Stimulated activated CD4-positive, alpha-beta T cell treated with anti-CD3 and anti-CD28 coated beads, TNF-alpha, amount 100 ng/mL, for 4 hours (primary cell): ENCODE measurements at regions not wholly inside any gene's neighbourhood (a gene's known extent, or its start where the extent isn't known, plus 50 kb on each side); places are given as distances from the start of the nearest gene placed in this dataset.

Experiments
- DNase-seq, 3 experiments: peaks; one replicate each; pipeline ENCODE4 v3.0.0-alpha.2; 2020; ENCODE audit warnings: low read depth in 3 of 3

DNA sequence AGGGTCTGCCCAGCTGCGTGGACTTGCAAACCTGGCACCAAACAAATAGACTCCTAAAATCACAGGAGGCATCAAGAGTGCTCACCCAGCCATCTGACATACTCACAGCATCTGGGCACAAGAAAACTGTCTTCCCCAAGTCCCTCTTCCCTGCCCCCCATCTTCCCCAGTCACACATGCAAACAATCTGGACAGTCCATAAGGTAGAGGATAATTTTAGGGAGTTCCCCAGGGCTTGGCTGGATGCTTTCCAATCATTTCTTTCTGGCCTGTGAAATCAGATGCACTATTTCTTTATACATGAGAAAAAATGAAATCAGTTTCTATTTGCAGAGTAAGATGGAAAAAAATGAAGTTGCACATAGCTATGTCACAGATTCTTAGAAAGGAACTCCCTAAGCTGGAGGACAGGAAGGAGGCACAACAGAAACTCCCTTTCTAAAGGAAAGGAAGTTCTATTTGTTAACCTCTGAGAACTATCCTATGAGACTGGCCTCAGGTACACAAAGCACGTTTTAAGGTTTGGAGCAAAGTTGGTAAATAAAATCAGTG, 342.3 kb downstream of the HNRNPD start:
- DNase-seq, result no peak

GRCh38 chr4:82017680-82018079, 356.1 kb downstream of the HNRNPD start:
- no peak for DNase-seq

DNA sequence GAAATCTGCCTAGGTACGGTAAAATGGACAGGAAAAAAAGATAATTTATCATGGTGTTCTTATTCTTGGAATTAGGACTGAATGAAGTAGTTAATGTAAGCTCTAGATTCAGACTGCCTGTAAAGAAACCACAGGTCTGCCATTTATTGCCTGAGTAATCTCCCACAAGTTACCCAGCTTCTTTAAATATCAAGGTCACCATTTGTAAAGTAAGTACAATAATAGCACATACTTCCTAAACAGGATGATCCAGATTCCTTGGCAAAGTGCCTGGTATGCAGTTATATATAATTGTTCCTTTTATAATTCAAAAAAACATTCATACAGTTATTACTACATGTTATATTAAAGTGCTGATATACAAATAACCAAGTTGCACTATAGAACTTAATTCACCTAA, 368.6 kb downstream of the HNRNPD start:
- DNase-seq, result no peak

DNA sequence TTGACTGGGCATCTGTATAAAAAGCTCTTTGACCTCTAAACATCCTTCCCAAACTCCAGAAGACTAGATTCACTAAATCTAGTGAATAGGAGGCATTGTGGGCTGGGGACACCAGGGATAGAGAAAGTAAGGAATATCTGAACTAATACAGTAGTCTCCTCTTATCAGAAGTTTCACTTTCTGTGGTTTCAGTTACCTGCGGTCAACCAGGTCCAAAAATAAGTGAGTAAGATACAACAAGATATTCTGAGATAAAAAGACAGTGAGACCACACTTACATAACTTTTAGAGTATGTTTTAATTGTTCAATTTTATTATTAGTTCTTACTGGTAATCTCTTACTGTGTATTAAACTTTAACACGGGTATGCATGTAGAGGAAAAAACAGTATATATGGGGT, 376.5 kb downstream of the HNRNPD start:
- no peak for DNase-seq

GRCh38 chr4:81990898-81991297, 382.9 kb downstream of the HNRNPD start:
- no peak for DNase-seq

GRCh38 chr4:81990211-81990610, 383.6 kb downstream of the HNRNPD start:
- DNase-seq, result no peak

GRCh38 chr4:81989202-81989601, 384.6 kb downstream of the HNRNPD start:
- DNase-seq, result no peak

- DNase-seq, result no peak
Measured at GRCh38 chr4:81988178-81988577, 385.6 kb downstream of the HNRNPD start.

DNA sequence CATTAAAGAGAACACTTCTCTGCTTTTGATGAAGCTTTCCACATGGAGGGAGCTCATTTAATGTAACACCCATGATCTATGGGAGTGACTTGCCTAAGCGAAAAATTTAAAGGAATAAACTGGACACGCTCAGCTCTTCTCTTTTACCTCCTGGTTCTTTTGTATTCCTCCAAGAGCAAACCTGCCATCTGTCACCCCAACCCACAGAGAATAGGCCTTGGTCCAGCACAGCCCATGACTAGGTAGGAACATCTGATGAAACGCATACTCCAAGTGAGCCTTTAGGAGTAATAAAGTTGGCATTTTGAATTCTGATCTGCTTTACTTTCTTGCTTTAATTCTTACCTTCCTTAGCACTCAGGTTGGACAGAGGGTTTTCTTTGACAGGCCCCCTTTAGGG, 389.0 kb downstream of the HNRNPD start:
- no peak for DNase-seq

GRCh38 chr4:81982846-81983540, 390.8 kb downstream of the HNRNPD start:
- no peak for DNase-seq

DNA sequence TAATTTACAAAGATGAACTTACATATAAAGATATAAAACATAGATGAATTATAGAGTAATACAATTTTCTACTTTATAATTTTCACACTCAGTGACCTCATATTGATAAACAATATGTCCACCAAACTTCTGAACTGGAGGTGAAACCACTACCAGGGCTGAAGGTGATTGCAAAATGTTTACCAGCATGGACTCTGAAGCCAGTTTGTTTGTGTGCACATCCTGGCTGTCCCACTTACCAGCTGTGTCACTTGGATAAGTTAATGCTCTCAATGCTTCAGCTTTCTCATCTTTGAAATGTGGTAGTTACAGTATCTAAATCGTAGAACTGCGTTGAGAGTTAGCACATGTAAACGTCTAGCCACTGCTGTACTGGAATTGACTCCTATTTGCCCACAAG, 392.6 kb downstream of the HNRNPD start:
- no peak for DNase-seq

DNA sequence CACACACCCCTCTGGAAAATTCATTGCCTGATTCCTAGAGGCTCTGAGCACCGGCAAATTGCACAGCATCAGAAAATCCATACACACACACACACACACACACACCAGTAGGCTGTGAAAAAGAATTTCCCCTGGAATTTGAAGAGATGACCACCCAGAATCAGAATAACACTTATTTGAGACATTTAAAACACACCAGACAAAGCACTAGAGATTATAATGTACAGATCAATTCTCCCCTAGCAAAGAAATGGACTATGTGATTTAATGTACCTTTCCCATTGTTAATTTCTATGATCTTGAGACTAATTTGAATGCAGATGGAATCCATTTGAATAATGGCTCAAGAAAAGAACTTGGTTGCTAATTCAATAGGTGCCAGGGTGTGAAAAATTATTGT, 399.3 kb downstream of the HNRNPD start:
- DNase-seq, result no peak

DNA sequence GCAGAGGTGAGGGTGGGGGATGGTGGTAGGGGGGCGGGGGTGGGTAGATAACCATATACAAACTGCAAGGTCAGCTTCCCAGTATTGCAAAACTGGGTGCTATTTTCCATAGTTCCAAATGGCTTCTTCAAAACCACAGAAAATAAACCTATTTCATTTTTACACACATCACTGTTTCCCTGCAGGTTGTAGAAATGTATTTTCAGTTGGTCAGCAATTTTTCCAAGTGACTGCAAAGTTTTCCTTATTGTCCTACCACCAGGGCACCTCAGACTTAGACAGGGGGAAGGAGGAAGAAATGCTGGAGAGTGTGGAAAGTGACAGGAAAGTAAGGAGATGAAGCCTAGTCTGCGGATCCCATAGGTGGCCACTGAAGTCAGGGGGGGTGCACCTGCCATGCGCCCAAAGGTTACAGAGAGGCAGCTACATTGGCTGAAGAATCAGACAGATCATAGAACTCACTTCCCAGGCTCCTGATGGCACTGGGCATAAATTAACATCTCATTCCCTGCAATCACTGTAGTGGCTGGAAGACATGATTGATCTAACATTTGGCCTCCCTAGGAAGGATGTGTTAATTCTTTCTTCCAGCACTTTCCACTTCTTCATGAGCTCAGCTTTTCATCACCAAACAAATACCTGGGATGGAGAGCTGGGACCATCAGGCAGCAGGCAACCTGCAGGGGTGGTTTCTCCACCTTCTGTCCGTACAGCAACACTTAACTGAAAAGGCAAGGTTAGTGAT, 402.0 kb downstream of the HNRNPD start:
- no peak for DNase-seq

DNA sequence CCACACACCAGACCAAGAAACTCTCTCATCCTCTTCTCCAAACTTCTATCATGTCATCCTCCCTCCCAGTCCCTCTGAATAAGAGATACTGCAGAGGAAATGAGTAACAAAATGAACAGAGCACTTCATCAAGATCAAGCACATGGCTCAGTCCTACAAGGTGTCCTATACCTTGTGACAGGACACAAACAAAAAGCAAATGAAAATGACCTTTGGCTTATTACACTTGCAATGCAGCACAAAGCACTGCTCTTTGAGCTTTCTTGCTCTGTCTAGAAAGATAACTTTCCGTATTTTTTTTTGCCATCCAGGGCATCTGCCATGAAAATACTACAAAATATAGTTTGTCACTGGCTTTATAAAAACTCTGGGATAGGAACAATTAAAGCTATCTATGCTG, 402.7 kb downstream of the HNRNPD start:
- DNase-seq, result no peak

DNA sequence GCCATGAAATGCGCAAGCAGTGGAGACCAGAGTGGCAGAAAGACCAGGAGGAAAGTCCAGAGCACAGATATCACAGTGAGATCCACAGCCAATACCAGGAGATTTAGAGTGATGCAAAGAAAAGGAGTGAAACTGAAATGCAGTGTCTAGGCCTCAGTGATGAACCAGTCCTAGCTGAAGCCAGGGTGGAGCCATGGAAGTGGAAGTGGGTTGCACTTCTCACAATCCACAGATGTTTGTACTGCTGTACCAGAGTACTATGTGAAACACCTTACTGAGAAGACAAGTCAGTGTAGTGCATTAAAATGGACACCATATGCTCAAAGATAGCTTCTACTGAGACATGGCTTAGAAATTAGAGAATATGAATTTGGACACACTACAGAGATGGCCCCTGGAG, 403.3 kb downstream of the HNRNPD start:
- no peak for DNase-seq

- DNase-seq, result no peak
Measured at GRCh38 chr4:81966676-81967075, 407.1 kb downstream of the HNRNPD start.

DNA sequence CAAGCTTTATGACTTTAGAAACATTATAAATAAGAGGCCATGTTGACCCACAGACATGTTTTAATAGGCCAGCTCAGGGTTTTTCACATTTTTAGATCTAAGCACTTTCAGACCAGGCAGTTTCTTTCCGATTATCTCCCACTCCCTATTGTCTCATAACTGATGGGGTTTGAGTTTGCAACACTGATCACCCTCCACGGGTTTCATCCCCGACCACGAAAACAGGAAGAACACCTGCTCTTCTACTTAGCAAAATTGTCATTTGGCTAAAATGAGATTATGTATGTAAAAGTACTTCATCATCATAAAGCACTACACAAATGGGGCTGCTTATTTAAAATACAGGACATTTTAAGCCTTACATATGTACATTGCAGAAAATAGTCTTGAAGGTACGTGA, 407.9 kb downstream of the HNRNPD start:
- no peak for DNase-seq

DNA sequence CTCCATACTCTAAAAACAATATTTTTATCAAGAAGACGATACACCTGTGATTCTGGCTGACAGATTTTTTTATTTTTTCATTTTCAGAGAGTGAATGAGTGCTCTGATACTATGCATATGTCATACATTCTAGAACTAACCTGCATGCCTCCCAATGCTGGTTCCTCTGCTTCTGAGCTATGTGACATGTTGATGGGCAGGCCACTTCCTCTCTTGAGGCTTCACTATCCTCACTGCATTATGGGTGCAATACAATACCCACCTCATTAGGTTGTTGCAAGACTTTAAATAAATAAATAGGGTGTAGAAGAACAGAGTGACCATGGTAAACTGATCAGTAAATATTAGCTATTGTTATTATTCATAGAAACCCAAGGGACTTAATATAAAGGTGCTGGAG, 408.3 kb downstream of the HNRNPD start:
- no peak for DNase-seq

GRCh38 chr4:81963763-81964020, 410.1 kb downstream of the HNRNPD start:
- no peak for DNase-seq

- DNase-seq, result no peak
Measured at GRCh38 chr4:81963015-81963762, 410.6 kb downstream of the HNRNPD start.

DNA sequence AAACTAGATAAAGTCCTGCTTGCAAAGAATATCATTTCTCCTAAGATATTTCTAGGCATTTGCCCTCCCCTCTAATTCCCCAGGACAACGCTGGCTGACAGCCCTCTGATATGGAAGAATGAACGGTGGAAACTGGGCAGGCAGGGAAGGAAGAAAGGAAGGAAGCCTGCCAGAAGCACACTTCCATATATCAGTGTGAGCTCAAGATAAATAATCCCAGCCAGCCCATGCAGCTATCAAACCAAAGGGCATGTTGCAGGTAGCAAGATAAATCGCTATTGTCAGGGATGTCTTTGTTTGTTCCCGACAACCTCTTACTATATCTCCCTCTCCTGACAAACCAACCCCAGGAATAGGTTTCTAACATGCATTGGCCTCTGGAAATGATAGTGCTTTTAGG, 412.8 kb downstream of the HNRNPD start:
- no peak for DNase-seq

DNA sequence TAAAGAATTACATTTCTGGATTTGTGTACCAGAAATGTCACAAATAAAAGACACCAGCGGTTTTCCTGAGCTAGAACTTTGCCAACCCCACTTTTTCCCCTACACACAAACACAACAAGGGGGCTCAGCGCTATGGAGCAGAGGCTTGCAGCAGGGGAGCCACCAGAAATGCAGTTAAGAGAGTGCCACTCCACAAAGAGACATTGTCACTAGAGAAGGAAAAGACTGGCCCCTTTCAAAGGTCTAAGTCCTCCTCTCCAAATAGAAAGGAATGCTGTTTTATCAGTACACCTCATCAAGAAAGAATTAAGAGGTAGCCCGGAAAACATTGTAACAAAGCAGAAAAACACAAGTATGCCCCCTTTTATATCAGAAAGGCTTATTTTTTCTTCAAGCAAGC, 419.5 kb downstream of the HNRNPD start:
- no peak for DNase-seq

DNA sequence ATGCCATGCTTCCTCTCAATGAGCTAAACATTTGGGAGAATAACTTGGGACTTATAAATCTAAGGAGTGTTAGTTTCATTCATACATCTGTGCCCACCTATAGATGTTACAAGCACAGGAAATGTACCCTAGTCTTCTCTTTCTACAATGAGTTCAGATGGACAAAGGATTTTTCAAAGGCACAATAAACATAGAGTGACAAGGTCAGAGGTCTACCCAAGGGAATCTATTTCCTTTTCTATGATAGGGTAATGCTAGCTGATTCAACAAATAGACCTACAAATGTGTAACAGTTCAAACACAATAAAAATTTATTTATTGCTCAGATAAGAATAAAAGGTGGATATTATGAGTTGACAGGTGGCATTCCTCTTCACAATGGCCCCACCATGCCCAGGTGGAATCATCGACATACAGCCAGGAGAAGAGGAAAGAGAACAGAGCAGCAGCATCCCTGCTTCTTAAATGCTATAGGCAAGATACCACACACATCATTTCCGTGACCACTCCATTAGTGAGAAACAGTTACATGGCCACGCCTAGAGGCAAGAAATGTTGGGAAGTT, 421.8 kb downstream of the HNRNPD start:
- DNase-seq, result no peak
